ENCODE measurements at regions not wholly inside any gene's neighbourhood (a gene's known extent, or its start where the extent isn't known, plus 50 kb on each side); places are given as distances from the start of the nearest gene placed in this dataset.
A peak's percentile ranks its signal among the peaks of the same experiment; 100 is the strongest.

GRCh38 chr10:113449006-113449695 is 103.7 kb upstream of the HABP2 start:
- BruUV-seq (replicated peaks) = no TSS peak
- no peak overlapping the region for H3K4me2 ChIP-seq (ENCODE audit: low read length)
- no peak for ATAC-seq

More at GRCh38 chr10:113449006-113449695, 103.7 kb upstream of the HABP2 start:
- Histone ChIP-seq H4K20me1 (ENCODE audit: insufficient read depth) (no peaks in the 10 kb centered on the region), H3K27me3 (ENCODE audit: insufficient read depth, low read length) (peaks cover 56% of the 10 kb centered on the region), H2AFZ (ENCODE audit: low read depth, low read length, poor library complexity, severe bottlenecking) (no peak overlapping the region), H3K27ac (ENCODE audit: low read depth, low read length) (no peak overlapping the region), H3K9ac (ENCODE audit: low read length) (no peak overlapping the region), H3K4me3 (replicated peaks in 1 of 2; ENCODE audit: low read depth in 1 of 2, low read length in 2 of 2) (no peak overlapping the region), H3K36me3 (ENCODE audit: control insufficient read depth in 1 of 2, insufficient read depth in 2 of 2, low read length in 2 of 2) (no peaks in the 10 kb centered on the region), H3K4me1 (ENCODE audit: control insufficient read depth in 1 of 2, insufficient read depth in 2 of 2, low read length in 2 of 2) (no peaks in the 10 kb centered on the region; a peak in 1 of 4 replicates), H3K79me2 (ENCODE audit: insufficient read depth, low read length) (no peaks in the 10 kb centered on the region), H3K9me3 (ENCODE audit: control insufficient read depth in 1 of 2, insufficient read depth in 1 of 2, low read depth in 1 of 2, low read length in 2 of 2) (no peaks in the 10 kb centered on the region), H3K9me2 (ENCODE audit: insufficient read depth) (no peaks in the 10 kb centered on the region)
- intact Hi-C loops (cut with micrococcal nuclease) = no loop called here
- TF ChIP-seq, protein P1, sequence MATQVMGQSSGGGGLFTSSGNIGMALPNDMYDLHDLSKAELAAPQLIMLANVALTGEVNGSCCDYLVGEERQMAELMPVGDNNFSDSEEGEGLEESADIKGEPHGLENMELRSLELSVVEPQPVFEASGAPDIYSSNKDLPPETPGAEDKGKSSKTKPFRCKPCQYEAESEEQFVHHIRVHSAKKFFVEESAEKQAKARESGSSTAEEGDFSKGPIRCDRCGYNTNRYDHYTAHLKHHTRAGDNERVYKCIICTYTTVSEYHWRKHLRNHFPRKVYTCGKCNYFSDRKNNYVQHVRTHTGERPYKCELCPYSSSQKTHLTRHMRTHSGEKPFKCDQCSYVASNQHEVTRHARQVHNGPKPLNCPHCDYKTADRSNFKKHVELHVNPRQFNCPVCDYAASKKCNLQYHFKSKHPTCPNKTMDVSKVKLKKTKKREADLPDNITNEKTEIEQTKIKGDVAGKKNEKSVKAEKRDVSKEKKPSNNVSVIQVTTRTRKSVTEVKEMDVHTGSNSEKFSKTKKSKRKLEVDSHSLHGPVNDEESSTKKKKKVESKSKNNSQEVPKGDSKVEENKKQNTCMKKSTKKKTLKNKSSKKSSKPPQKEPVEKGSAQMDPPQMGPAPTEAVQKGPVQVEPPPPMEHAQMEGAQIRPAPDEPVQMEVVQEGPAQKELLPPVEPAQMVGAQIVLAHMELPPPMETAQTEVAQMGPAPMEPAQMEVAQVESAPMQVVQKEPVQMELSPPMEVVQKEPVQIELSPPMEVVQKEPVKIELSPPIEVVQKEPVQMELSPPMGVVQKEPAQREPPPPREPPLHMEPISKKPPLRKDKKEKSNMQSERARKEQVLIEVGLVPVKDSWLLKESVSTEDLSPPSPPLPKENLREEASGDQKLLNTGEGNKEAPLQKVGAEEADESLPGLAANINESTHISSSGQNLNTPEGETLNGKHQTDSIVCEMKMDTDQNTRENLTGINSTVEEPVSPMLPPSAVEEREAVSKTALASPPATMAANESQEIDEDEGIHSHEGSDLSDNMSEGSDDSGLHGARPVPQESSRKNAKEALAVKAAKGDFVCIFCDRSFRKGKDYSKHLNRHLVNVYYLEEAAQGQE (IDR thresholded peaks at IDR 0.05; ENCODE audit: low read depth) = no peak
- no peak for TF ChIP-seq EZH2 (IDR thresholded peaks at IDR 0.05)
- no peak for TF ChIP-seq CEBPB (IDR thresholded peaks at IDR 0.05; ENCODE audit: low read depth)
- no peak for TF ChIP-seq JUND (IDR thresholded peaks at IDR 0.05)
- TF ChIP-seq SP1 (IDR thresholded peaks at IDR 0.05; ENCODE audit: low read depth) = no peak
- 0 out of 2 replicates have a peak, but pooled peaks have one; percentile 60 for TF ChIP-seq EZH2phosphoT487 (IDR thresholded peaks at IDR 0.05; ENCODE audit: borderline replicate concordance)
- no peak for TF ChIP-seq CBX3 (IDR thresholded peaks at IDR 0.05; ENCODE audit: low read depth)
- TF ChIP-seq, protein P2, sequence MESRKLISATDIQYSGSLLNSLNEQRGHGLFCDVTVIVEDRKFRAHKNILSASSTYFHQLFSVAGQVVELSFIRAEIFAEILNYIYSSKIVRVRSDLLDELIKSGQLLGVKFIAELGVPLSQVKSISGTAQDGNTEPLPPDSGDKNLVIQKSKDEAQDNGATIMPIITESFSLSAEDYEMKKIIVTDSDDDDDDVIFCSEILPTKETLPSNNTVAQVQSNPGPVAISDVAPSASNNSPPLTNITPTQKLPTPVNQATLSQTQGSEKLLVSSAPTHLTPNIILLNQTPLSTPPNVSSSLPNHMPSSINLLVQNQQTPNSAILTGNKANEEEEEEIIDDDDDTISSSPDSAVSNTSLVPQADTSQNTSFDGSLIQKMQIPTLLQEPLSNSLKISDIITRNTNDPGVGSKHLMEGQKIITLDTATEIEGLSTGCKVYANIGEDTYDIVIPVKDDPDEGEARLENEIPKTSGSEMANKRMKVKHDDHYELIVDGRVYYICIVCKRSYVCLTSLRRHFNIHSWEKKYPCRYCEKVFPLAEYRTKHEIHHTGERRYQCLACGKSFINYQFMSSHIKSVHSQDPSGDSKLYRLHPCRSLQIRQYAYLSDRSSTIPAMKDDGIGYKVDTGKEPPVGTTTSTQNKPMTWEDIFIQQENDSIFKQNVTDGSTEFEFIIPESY (IDR thresholded peaks at IDR 0.05; ENCODE audit: extremely low read depth, insufficient replicate concordance, low read length) = no peak
- CTCF ChIA-PET = no interaction called here
- DNase-seq (ENCODE audit: low read depth, low spot score) = no peak
- POLR2A ChIA-PET = no interaction called here
- RAD21 ChIA-PET (ENCODE audit: low non-redundant PET in 1 of 2, low total read pairs in 2 of 2, uncharacterized antibody in 2 of 2, unreplicated experiment in 2 of 2) = no interaction called here
